GM23338 (cell line): ENCODE measurements at regions not wholly inside any gene's neighbourhood (a gene's known extent, or its start where the extent isn't known, plus 50 kb on each side); places are given as distances from the start of the nearest gene placed in this dataset.
A peak's percentile ranks its signal among the peaks of the same experiment; 100 is the strongest.

ENCODE experiments used
- ATAC-seq: fragments of 200-7000 bp; cut with Tn5 transposase; 3 replicates; pipeline ENCODE4 v1.9.1; 2020
- DNase-seq: peaks from one replicate; pipeline ENCODE4 v3.0.0-alpha.2; 2015; ENCODE audit warnings: low spot score
- H2AFZ ChIP-seq: fragments of 200-600 bp; sonication (generic); 2 replicates; pipeline ENCODE4 v1.8.0; 2016; ENCODE audit warnings: antibody characterized with exemption, mild to moderate bottlenecking, moderate library complexity
- H3F3A ChIP-seq: fragments of 200-600 bp; sonication (generic); replicated peaks from 2 replicates; pipeline ENCODE4 v1.8.0; 2017; ENCODE audit warnings: antibody characterized with exemption, mixed run types, low read depth
- H3K27ac ChIP-seq: fragments of 200-600 bp; sonication (generic); 2 replicates; pipeline ENCODE4 v1.6.1; 2016; ENCODE audit warnings: low read depth
- H3K27me3 ChIP-seq: fragments of 200-600 bp; sonication (generic); 2 replicates; pipeline ENCODE4 v1.8.0; 2016; ENCODE audit warnings: mild to moderate bottlenecking, mixed run types, moderate library complexity; ENCODE audit not compliant: insufficient read depth
- H3K36me3 ChIP-seq: fragments of 200-600 bp; sonication (generic); 2 replicates; pipeline ENCODE4 v1.8.0; 2016; ENCODE audit warnings: mild to moderate bottlenecking; ENCODE audit not compliant: insufficient read depth
- H3K4me1 ChIP-seq: fragments of 200-600 bp; sonication (generic); 2 replicates; pipeline ENCODE4 v1.8.0; 2016; ENCODE audit warnings: mild to moderate bottlenecking, moderate library complexity; ENCODE audit not compliant: insufficient read depth
- H3K4me2 ChIP-seq: fragments of 200-600 bp; sonication (generic); 2 replicates; pipeline ENCODE4 v1.7.1; 2017; ENCODE audit warnings: mixed run types
- H3K4me3 ChIP-seq: fragments of 200-600 bp; sonication (generic); 2 replicates; pipeline ENCODE4 v1.6.1; 2016; ENCODE audit warnings: mixed run types
- H3K79me2 ChIP-seq: fragments of 200-600 bp; sonication (generic); replicated peaks from 2 replicates; pipeline ENCODE4 v1.8.0; 2017; ENCODE audit warnings: mild to moderate bottlenecking; ENCODE audit not compliant: insufficient read depth
- H3K9me2 ChIP-seq: fragments of 200-600 bp; sonication (generic); 2 replicates; pipeline ENCODE4 v1.8.0; 2017; ENCODE audit not compliant: insufficient read depth
- H4K20me1 ChIP-seq: fragments of 200-600 bp; sonication (generic); replicated peaks from 2 replicates; pipeline ENCODE4 v1.8.0; 2017; ENCODE audit warnings: mild to moderate bottlenecking; ENCODE audit not compliant: insufficient read depth
- H3K27ac Mint-ChIP-seq: 2 replicates; pipeline ENCODE4 v1.8.0; 2020; ENCODE audit warnings: inconsistent platforms, mild to moderate bottlenecking, moderate library complexity, mixed read lengths
- H3K27me3 Mint-ChIP-seq: 3 replicates; pipeline ENCODE4 v1.8.0; 2022; ENCODE audit warnings: low read depth, mild to moderate bottlenecking, moderate library complexity, mixed read lengths, inconsistent platforms; ENCODE audit not compliant: insufficient read depth, poor library complexity
- H3K36me3 Mint-ChIP-seq: 3 replicates; pipeline ENCODE4 v1.8.0; 2021; ENCODE audit warnings: low read depth, mild to moderate bottlenecking, inconsistent platforms, moderate library complexity, mixed read lengths
- H3K4me1 Mint-ChIP-seq: 3 replicates; pipeline ENCODE4 v1.8.0; 2020; ENCODE audit warnings: mild to moderate bottlenecking, inconsistent platforms, mixed read lengths
- H3K4me3 Mint-ChIP-seq: 3 replicates; pipeline ENCODE4 v1.8.0; 2021; ENCODE audit warnings: moderate library complexity, mild to moderate bottlenecking, inconsistent platforms, mixed read lengths
- H3K9me3 Mint-ChIP-seq: 3 replicates; pipeline ENCODE4 v1.8.0; 2020; ENCODE audit warnings: moderate library complexity, mild to moderate bottlenecking, inconsistent platforms, mixed read lengths
- CREB1 ChIP-seq: fragments of 250-450 bp; sonication (Bioruptor Pico); IDR thresholded peaks from 2 replicates; pipeline ENCODE4 v1.5.0; 2020; ENCODE audit warnings: low read depth, mild to moderate bottlenecking, moderate library complexity
- EZH2phosphoT487 ChIP-seq: fragments of 200-600 bp; sonication (generic); IDR thresholded peaks from one replicate; pipeline ENCODE4 v1.8.1; 2018; ENCODE audit warnings: antibody characterized with exemption; ENCODE audit not compliant: unreplicated experiment
- STAT1 ChIP-seq: IDR thresholded peaks from one replicate; pipeline ENCODE4 v1.6.1; 2016; ENCODE audit warnings: antibody characterized with exemption; ENCODE audit not compliant: unreplicated experiment
- ZNF114 ChIP-seq: fragments of 250-450 bp; sonication (Bioruptor Pico); IDR thresholded peaks from 2 replicates; pipeline ENCODE4 v1.5.0; 2020; ENCODE audit warnings: mild to moderate bottlenecking, moderate library complexity
- ZNF331 ChIP-seq: fragments of 250-450 bp; sonication (Bioruptor Pico); IDR thresholded peaks from 2 replicates; pipeline ENCODE4 v1.5.0; 2020; ENCODE audit warnings: low read depth, mild to moderate bottlenecking, moderate library complexity
- TF ChIP-seq, protein P1 (sequence below): fragments of 250-450 bp; sonication (Bioruptor Pico); IDR thresholded peaks from 2 replicates; pipeline ENCODE4 v1.5.0; 2020; ENCODE audit warnings: mild to moderate bottlenecking, moderate library complexity
- TF ChIP-seq, protein P2 (sequence below): IDR thresholded peaks from 2 replicates; pipeline ENCODE4 v1.6.1; 2016; ENCODE audit warnings: antibody characterized with exemption
- TF ChIP-seq, protein P3 (sequence below): IDR thresholded peaks from one replicate; pipeline ENCODE4 v1.6.1; 2018; ENCODE audit warnings: antibody characterized with exemption; ENCODE audit not compliant: unreplicated experiment

DNA sequence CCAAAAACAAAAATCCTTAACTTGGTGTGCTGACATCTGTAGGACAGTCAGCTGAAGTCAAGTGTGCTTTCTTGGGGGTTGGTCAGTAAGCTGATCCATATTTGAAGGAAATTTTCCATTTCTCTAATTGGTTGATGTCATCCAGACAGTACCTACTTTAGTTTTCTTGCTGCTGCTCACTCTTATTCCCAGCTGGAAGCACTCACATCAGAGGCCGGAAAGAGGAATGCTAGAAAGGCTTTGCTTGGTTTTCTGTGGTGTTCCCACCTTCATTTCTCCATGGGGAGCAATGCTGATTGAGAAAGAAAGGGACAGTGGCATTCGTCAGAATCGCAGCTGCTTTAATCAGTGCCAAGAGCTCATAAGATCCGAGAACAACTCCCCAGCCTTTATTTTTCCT lies 227.0 kb downstream of the C4orf33 start:
- TF ChIP-seq, protein P1, sequence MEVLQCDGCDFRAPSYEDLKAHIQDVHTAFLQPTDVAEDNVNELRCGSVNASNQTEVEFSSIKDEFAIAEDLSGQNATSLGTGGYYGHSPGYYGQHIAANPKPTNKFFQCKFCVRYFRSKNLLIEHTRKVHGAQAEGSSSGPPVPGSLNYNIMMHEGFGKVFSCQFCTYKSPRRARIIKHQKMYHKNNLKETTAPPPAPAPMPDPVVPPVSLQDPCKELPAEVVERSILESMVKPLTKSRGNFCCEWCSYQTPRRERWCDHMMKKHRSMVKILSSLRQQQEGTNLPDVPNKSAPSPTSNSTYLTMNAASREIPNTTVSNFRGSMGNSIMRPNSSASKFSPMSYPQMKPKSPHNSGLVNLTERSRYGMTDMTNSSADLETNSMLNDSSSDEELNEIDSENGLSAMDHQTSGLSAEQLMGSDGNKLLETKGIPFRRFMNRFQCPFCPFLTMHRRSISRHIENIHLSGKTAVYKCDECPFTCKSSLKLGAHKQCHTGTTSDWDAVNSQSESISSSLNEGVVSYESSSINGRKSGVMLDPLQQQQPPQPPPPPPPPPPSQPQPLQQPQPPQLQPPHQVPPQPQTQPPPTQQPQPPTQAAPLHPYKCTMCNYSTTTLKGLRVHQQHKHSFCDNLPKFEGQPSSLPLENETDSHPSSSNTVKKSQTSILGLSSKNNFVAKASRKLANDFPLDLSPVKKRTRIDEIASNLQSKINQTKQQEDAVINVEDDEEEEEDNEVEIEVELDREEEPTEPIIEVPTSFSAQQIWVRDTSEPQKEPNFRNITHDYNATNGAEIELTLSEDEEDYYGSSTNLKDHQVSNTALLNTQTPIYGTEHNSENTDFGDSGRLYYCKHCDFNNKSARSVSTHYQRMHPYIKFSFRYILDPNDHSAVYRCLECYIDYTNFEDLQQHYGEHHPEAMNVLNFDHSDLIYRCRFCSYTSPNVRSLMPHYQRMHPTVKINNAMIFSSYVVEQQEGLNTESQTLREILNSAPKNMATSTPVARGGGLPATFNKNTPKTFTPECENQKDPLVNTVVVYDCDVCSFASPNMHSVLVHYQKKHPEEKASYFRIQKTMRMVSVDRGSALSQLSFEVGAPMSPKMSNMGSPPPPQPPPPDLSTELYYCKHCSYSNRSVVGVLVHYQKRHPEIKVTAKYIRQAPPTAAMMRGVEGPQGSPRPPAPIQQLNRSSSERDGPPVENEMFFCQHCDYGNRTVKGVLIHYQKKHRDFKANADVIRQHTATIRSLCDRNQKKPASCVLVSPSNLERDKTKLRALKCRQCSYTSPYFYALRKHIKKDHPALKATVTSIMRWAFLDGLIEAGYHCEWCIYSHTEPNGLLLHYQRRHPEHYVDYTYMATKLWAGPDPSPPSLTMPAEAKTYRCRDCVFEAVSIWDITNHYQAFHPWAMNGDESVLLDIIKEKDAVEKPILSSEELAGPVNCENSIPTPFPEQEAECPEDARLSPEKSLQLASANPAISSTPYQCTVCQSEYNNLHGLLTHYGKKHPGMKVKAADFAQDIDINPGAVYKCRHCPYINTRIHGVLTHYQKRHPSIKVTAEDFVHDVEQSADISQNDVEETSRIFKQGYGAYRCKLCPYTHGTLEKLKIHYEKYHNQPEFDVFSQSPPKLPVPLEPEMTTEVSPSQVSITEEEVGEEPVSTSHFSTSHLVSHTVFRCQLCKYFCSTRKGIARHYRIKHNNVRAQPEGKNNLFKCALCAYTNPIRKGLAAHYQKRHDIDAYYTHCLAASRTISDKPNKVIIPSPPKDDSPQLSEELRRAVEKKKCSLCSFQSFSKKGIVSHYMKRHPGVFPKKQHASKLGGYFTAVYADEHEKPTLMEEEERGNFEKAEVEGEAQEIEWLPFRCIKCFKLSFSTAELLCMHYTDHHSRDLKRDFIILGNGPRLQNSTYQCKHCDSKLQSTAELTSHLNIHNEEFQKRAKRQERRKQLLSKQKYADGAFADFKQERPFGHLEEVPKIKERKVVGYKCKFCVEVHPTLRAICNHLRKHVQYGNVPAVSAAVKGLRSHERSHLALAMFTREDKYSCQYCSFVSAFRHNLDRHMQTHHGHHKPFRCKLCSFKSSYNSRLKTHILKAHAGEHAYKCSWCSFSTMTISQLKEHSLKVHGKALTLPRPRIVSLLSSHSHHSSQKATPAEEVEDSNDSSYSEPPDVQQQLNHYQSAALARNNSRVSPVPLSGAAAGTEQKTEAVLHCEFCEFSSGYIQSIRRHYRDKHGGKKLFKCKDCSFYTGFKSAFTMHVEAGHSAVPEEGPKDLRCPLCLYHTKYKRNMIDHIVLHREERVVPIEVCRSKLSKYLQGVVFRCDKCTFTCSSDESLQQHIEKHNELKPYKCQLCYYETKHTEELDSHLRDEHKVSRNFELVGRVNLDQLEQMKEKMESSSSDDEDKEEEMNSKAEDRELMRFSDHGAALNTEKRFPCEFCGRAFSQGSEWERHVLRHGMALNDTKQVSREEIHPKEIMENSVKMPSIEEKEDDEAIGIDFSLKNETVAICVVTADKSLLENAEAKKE (CRISPR knock-in tag): 0 out of 2 replicates have a peak, but pooled peaks have one; percentile 52
- no peak for TF ChIP-seq CREB1 (CRISPR knock-in tag)
- DNase-seq (peak; percentile 55), ATAC-seq (peak; percentile 78)
- H3K4me1 ChIP-seq: peaks cover 22% of the 10 kb centered on the region; the same call in 1 of the 2 replicates
- Mint-ChIP-seq H3K4me3 (no peak overlapping the region), H3K4me1 (peaks cover 33% of the 10 kb centered on the region), H3K27me3 (peaks cover 5% of the 10 kb centered on the region), H3K36me3 (no peaks in the 10 kb centered on the region), H3K27ac (0 out of 2 replicates have a peak overlapping the region, but pooled peaks have one; percentile 9), H3K9me3 (no peaks in the 10 kb centered on the region)
- H3K27me3 ChIP-seq: no peaks in the 10 kb centered on the region
- H3K4me2 ChIP-seq: no peak overlapping the region
- no peak overlapping the region for H3K4me3 ChIP-seq
- no peaks in the 10 kb centered on the region for H4K20me1 ChIP-seq
- no peaks in the 10 kb centered on the region for H3K36me3 ChIP-seq
- no peak overlapping the region for H2AFZ ChIP-seq
- no peaks in the 10 kb centered on the region for H3F3A ChIP-seq
- no peaks in the 10 kb centered on the region for H3K9me2 ChIP-seq
- no peak overlapping the region for H3K27ac ChIP-seq
- H3K79me2 ChIP-seq: no peaks in the 10 kb centered on the region

DNA sequence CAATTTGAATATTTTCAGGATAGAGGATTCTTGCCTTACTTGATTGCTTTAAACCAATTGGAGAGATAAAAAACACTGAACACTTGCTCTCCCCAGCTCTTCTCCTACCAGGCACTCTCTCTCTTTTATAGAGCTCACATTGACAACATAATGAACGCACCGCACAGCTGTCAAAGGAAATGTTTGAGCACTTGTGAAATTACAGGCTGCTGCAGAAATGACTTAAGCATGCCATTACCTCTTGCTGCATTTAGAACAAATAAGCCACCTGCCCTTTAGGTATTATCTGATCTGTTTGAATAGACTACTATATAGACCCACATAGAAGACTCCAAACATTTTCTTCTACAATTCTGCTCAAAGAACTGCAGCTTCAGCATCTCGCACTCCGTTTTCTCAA lies 227.7 kb downstream of the C4orf33 start:
- no peaks in the 10 kb centered on the region for H3K9me3 Mint-ChIP-seq
- Histone ChIP-seq H3K27ac (no peak overlapping the region), H3K4me1 (peaks cover 22% of the 10 kb centered on the region; the same call in 1 of the 2 replicates), H3K27me3 (no peaks in the 10 kb centered on the region), H3K79me2 (no peaks in the 10 kb centered on the region), H3K36me3 (no peaks in the 10 kb centered on the region), H3K4me2 (no peak overlapping the region), H3K9me2 (no peaks in the 10 kb centered on the region), H2AFZ (no peak overlapping the region), H3K4me3 (no peak overlapping the region), H3F3A (no peaks in the 10 kb centered on the region), H4K20me1 (no peaks in the 10 kb centered on the region)
- TF ChIP-seq EZH2phosphoT487 (no peak), STAT1 (no peak), ZNF114 (CRISPR knock-in tag) (no peak), ZNF331 (no peak)
- TF ChIP-seq, protein P2, sequence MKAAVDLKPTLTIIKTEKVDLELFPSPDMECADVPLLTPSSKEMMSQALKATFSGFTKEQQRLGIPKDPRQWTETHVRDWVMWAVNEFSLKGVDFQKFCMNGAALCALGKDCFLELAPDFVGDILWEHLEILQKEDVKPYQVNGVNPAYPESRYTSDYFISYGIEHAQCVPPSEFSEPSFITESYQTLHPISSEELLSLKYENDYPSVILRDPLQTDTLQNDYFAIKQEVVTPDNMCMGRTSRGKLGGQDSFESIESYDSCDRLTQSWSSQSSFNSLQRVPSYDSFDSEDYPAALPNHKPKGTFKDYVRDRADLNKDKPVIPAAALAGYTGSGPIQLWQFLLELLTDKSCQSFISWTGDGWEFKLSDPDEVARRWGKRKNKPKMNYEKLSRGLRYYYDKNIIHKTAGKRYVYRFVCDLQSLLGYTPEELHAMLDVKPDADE: no peak
- TF ChIP-seq, protein P3, sequence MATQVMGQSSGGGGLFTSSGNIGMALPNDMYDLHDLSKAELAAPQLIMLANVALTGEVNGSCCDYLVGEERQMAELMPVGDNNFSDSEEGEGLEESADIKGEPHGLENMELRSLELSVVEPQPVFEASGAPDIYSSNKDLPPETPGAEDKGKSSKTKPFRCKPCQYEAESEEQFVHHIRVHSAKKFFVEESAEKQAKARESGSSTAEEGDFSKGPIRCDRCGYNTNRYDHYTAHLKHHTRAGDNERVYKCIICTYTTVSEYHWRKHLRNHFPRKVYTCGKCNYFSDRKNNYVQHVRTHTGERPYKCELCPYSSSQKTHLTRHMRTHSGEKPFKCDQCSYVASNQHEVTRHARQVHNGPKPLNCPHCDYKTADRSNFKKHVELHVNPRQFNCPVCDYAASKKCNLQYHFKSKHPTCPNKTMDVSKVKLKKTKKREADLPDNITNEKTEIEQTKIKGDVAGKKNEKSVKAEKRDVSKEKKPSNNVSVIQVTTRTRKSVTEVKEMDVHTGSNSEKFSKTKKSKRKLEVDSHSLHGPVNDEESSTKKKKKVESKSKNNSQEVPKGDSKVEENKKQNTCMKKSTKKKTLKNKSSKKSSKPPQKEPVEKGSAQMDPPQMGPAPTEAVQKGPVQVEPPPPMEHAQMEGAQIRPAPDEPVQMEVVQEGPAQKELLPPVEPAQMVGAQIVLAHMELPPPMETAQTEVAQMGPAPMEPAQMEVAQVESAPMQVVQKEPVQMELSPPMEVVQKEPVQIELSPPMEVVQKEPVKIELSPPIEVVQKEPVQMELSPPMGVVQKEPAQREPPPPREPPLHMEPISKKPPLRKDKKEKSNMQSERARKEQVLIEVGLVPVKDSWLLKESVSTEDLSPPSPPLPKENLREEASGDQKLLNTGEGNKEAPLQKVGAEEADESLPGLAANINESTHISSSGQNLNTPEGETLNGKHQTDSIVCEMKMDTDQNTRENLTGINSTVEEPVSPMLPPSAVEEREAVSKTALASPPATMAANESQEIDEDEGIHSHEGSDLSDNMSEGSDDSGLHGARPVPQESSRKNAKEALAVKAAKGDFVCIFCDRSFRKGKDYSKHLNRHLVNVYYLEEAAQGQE: no peak
- no peak overlapping the region for H3K27ac Mint-ChIP-seq
- DNase-seq (no peak), ATAC-seq (no peak)
- H3K27me3 Mint-ChIP-seq: peaks cover 5% of the 10 kb centered on the region
- H3K36me3 Mint-ChIP-seq: no peaks in the 10 kb centered on the region
- H3K4me1 Mint-ChIP-seq: peaks cover 33% of the 10 kb centered on the region
- H3K4me3 Mint-ChIP-seq: no peak overlapping the region
